CD14-positive monocyte (primary cell): ENCODE measurements at regions not wholly inside any gene's neighbourhood (a gene's known extent, or its start where the extent isn't known, plus 50 kb on each side); places are given as distances from the start of the nearest gene placed in this dataset.
A peak's percentile ranks its signal among the peaks of the same experiment; 100 is the strongest.

ENCODE experiments used
- DNase-seq, 3 donors: peaks; one replicate each; pipeline ENCODE4 v3.0.0-alpha.2; 2011 to 2022
- H2AFZ ChIP-seq: 2 replicates; pipeline ENCODE4 v1.6.0; 2012; ENCODE audit warnings: mild to moderate bottlenecking, low read depth, low read length, inconsistent platforms; ENCODE audit not compliant: insufficient read depth, poor library complexity, severe bottlenecking
- H3K27ac ChIP-seq, 2 donors: 1 replicate in 1 of 2; 2 replicates in 1 of 2; pipeline ENCODE4 v1.5.1; 2012 to 2013; ENCODE audit warnings: low read length in 2 of 2, control low read depth in 1 of 2, inconsistent platforms in 1 of 2, low read depth in 1 of 2, mild to moderate bottlenecking in 1 of 2
- H3K27me3 ChIP-seq, 2 donors: one replicate each; pipeline versions ENCODE4 v1.6.0 to v1.6.1; 2011 to 2013; ENCODE audit warnings: low read length in 2 of 2; ENCODE audit not compliant: control insufficient read depth in 2 of 2, insufficient read depth in 2 of 2
- H3K36me3 ChIP-seq, 2 donors: replicated peaks in 1 of 2; 1 replicate in 1 of 2; 2 replicates in 1 of 2; pipeline versions ENCODE4 v1.5.1 to v1.6.1; 2012 to 2013; ENCODE audit warnings: low read length in 2 of 2, control low read depth in 1 of 2, inconsistent platforms in 1 of 2, mild to moderate bottlenecking in 1 of 2; ENCODE audit not compliant: insufficient read depth in 2 of 2, control insufficient read depth in 1 of 2
- H3K4me1 ChIP-seq, 2 donors: 1 replicate in 1 of 2; 2 replicates in 1 of 2; pipeline versions ENCODE4 v1.5.1 to v1.6.1; 2012 to 2013; ENCODE audit warnings: low read length in 2 of 2, control low read depth in 1 of 2, inconsistent platforms in 1 of 2, mild to moderate bottlenecking in 1 of 2, moderate library complexity in 1 of 2; ENCODE audit not compliant: insufficient read depth in 2 of 2, control insufficient read depth in 1 of 2
- H3K4me2 ChIP-seq: replicated peaks from 2 replicates; pipeline ENCODE3; 2012; ENCODE audit warnings: low read length, moderate library complexity, mild to moderate bottlenecking; ENCODE audit not compliant: poor library complexity, severe bottlenecking; ENCODE audit errors: extremely low read depth
- H3K4me3 ChIP-seq, 3 experiments: fragments of 200-600 bp in 1 of 3; sonication (generic) in 1 of 3; replicated peaks in 1 of 3; 1 replicate in 2 of 3; 2 replicates in 1 of 3; pipeline ENCODE4 v1.5.1; 2011 to 2013; ENCODE audit warnings: low read length in 3 of 3, mild to moderate bottlenecking in 3 of 3, control low read depth in 2 of 3, low read depth in 2 of 3, inconsistent platforms in 1 of 3, moderate library complexity in 1 of 3
- H3K79me2 ChIP-seq: 2 replicates; pipeline ENCODE4 v1.6.0; 2012; ENCODE audit warnings: mild to moderate bottlenecking, control low read depth, inconsistent platforms, low read length, moderate library complexity; ENCODE audit not compliant: insufficient read depth
- H3K9ac ChIP-seq: 2 replicates; pipeline ENCODE4 v1.6.0; 2017; ENCODE audit warnings: low read length, mild to moderate bottlenecking; ENCODE audit not compliant: insufficient read depth, poor library complexity, severe bottlenecking
- H3K9me3 ChIP-seq, 2 donors: replicated peaks in 1 of 2; 1 replicate in 1 of 2; 2 replicates in 1 of 2; pipeline versions ENCODE4 v1.5.1 to v1.6.1; 2012 to 2013; ENCODE audit warnings: low read length in 2 of 2, control low read depth in 1 of 2; ENCODE audit not compliant: control insufficient read depth in 1 of 2, insufficient read depth in 1 of 2
- H4K20me1 ChIP-seq: 2 replicates; pipeline ENCODE4 v1.6.0; 2012; ENCODE audit warnings: mild to moderate bottlenecking, low read length, control low read depth, moderate library complexity; ENCODE audit not compliant: insufficient read depth
- H3K27ac Mint-ChIP-seq, 7 donors: one replicate each; pipeline ENCODE4 v1.8.0; 2020; ENCODE audit warnings: mild to moderate bottlenecking in 7 of 7, mixed read lengths in 7 of 7, moderate library complexity in 6 of 7, inconsistent platforms in 2 of 7
- H3K27me3 Mint-ChIP-seq, 3 donors: one replicate each; pipeline ENCODE4 v1.8.0; 2021 to 2022; ENCODE audit warnings: low read depth in 3 of 3, mild to moderate bottlenecking in 3 of 3, mixed read lengths in 3 of 3, moderate library complexity in 3 of 3, inconsistent platforms in 1 of 3
- H3K36me3 Mint-ChIP-seq, 2 donors: one replicate each; pipeline ENCODE4 v1.8.0; 2020; ENCODE audit warnings: mixed read lengths in 2 of 2, inconsistent platforms in 1 of 2, mild to moderate bottlenecking in 1 of 2
- H3K4me1 Mint-ChIP-seq: one replicate; pipeline ENCODE4 v1.8.0; 2020; ENCODE audit warnings: mild to moderate bottlenecking, mixed read lengths
- H3K4me3 Mint-ChIP-seq, 2 donors: one replicate each; pipeline ENCODE4 v1.8.0; 2020; ENCODE audit warnings: mild to moderate bottlenecking in 2 of 2, mixed read lengths in 2 of 2, moderate library complexity in 1 of 2
- H3K9me3 Mint-ChIP-seq, 7 donors: one replicate each; pipeline ENCODE4 v1.8.0; 2020 to 2022; ENCODE audit warnings: mixed read lengths in 7 of 7, mild to moderate bottlenecking in 6 of 7, moderate library complexity in 6 of 7, inconsistent platforms in 2 of 7
- WGBS: methylation state at CpG from one replicate; pipeline ENCODE4 v1.1.5; 2013; ENCODE audit warnings: missing lambda C conversion rate; ENCODE audit not compliant: insufficient coverage; 5-methylcytosine and 5-hydroxymethylcytosine counted together
- intact Hi-C, 2 donors: fragments of 100-400 bp; cut with micrococcal nuclease; formaldehyde crosslinking; loops; one replicate each; pipeline versions ENCODE4 v1.15.0 to v1.15.1; 2023
- TF ChIP-seq, protein P1 (sequence below): fragments of 200-600 bp; IDR thresholded peaks from one replicate; pipeline ENCODE4 v1.8.0; 2022; ENCODE audit warnings: antibody characterized with exemption, mild to moderate bottlenecking

DNA sequence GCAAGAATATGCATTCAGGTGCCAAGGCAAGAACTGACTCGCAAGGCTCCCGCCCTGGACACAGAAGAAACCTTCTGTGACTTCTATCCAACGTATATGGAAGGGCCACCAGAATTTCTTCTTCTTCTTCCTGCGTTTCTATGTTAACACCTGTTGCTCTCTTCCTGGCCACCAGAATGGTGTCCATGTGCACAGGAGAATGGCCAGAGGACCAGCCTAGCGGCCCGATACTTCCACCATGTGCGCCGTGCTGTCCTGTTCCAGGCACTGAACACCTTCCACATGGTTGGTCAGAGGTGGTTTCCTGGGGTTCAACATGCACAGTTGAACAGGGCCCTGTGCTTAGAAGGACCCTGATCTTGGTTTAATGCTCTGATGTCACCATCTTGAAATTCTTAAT lies 455.8 kb downstream of the BCL11B start:
- TF ChIP-seq, protein P1, sequence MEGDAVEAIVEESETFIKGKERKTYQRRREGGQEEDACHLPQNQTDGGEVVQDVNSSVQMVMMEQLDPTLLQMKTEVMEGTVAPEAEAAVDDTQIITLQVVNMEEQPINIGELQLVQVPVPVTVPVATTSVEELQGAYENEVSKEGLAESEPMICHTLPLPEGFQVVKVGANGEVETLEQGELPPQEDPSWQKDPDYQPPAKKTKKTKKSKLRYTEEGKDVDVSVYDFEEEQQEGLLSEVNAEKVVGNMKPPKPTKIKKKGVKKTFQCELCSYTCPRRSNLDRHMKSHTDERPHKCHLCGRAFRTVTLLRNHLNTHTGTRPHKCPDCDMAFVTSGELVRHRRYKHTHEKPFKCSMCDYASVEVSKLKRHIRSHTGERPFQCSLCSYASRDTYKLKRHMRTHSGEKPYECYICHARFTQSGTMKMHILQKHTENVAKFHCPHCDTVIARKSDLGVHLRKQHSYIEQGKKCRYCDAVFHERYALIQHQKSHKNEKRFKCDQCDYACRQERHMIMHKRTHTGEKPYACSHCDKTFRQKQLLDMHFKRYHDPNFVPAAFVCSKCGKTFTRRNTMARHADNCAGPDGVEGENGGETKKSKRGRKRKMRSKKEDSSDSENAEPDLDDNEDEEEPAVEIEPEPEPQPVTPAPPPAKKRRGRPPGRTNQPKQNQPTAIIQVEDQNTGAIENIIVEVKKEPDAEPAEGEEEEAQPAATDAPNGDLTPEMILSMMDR = no peak
- H3K27me3 ChIP-seq = no peaks in the 10 kb centered on the region
- no peak overlapping the region for H3K9ac ChIP-seq
- Mint-ChIP-seq H3K36me3 (no peaks in the 10 kb centered on the region), H3K4me3 (no peak overlapping the region), H3K27me3 (peaks cover 0 to 2% (median 1%) of the 10 kb centered on the region in 3 donors), H3K4me1 (no peaks in the 10 kb centered on the region), H3K9me3 (peaks cover 0 to 8% (median 0%) of the 10 kb centered on the region in 7 donors), H3K27ac (no peak overlapping the region)
- no peaks in the 10 kb centered on the region for H4K20me1 ChIP-seq
- H3K27ac ChIP-seq = no peak overlapping the region
- no peaks in the 10 kb centered on the region for H3K4me1 ChIP-seq
- H3K36me3 ChIP-seq = no peaks in the 10 kb centered on the region
- no peaks in the 10 kb centered on the region for H3K9me3 ChIP-seq
- H3K79me2 ChIP-seq = no peaks in the 10 kb centered on the region
- H3K4me2 ChIP-seq = no peak overlapping the region
- intact Hi-C loops = no loop called here
- no peak for DNase-seq
- WGBS = 93% methylated on average over 8 of the region's 8 CpGs
- no peak overlapping the region for H2AFZ ChIP-seq
- no peak overlapping the region for H3K4me3 ChIP-seq

DNA sequence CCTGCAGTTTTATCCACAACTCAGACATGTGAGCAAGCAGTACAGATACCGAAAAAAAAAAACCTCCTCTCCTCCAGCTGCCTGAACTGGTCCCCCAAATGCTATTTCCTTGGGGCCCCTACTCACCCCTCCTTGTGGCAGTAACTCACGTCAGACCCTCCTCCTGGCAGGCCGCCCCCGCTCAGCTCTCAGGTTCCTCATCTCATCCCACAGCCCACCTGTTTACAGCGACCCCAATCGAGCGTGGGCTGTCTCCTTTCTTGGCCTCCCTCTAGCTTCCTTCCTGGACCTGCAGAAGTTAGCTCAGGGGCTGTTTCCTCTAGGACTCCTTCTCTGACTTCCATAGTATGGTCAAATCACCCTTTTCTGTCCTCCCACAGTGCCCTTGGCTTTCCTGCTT lies 455.3 kb downstream of the BCL11B start:
- peaks cover 0 to 2% (median 1%) of the 10 kb centered on the region in 3 donors for H3K27me3 Mint-ChIP-seq

More for the DNA sequence above, 455.3 kb downstream of the BCL11B start:
- Histone ChIP-seq H3K9ac (no peak overlapping the region), H3K27ac (no peak overlapping the region), H4K20me1 (no peaks in the 10 kb centered on the region), H3K4me2 (no peak overlapping the region), H3K27me3 (no peaks in the 10 kb centered on the region), H3K4me1 (no peaks in the 10 kb centered on the region), H3K9me3 (no peaks in the 10 kb centered on the region), H3K79me2 (no peaks in the 10 kb centered on the region), H2AFZ (no peak overlapping the region), H3K36me3 (no peaks in the 10 kb centered on the region), H3K4me3 (no peak overlapping the region)
- no peaks in the 10 kb centered on the region for H3K36me3 Mint-ChIP-seq
- no peak overlapping the region for H3K4me3 Mint-ChIP-seq
- peak overlapping the region in 1 of 7 donors; percentile 19 for H3K27ac Mint-ChIP-seq
- TF ChIP-seq, protein P1 = no peak
- H3K9me3 Mint-ChIP-seq = peaks cover 0 to 8% (median 2%) of the 10 kb centered on the region in 7 donors
- WGBS = 16% methylated on average over 6 of the region's 7 CpGs
- no peak for DNase-seq
- intact Hi-C loops = no loop called here
- H3K4me1 Mint-ChIP-seq = no peaks in the 10 kb centered on the region
